ENCODE measurements at regions not wholly inside any gene's neighbourhood (a gene's known extent, or its start where the extent isn't known, plus 50 kb on each side); places are given as distances from the start of the nearest gene placed in this dataset.

DNA sequence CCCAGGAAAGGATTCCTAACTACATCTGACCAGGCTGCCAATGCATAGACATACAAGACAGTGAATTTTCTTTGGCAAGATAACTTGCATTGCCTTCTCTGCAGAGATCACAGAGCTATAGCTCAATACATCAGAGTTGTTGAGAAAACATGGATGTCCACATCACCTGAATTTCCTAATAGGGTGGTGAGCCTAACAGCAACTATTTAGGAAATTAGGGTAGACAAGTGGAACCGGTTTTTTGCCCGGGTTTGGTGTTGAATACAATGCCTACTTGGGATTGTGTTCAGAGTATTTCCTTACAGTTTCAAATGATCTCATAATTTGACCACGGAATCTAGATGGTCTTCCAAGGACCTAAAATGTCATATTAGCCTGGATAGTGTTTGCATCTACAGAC, 262.7 kb downstream of the KIF4B start:
- Histone ChIP-seq H2AK9ac (replicated peaks; ENCODE audit: low read depth, low read length, poor library complexity) (no peak overlapping the region), H4K5ac (ENCODE audit: low read depth, low read length) (no peak overlapping the region), H3K4ac (ENCODE audit: low read depth, low read length) (no peak overlapping the region), H3K9ac (ENCODE audit: low read depth, low read length) (no peak overlapping the region), H3K56ac (ENCODE audit: extremely low read depth, insufficient read depth, low read length) (no peak overlapping the region), H2BK15ac (ENCODE audit: low read depth, low read length) (no peak overlapping the region), H3K4me1 (ENCODE audit: control insufficient read depth, insufficient read depth, low read length) (no peaks in the 10 kb centered on the region), H4K20me1 (ENCODE audit: insufficient read depth, low read length) (no peaks in the 10 kb centered on the region), H3K23ac (ENCODE audit: low read depth, low read length) (no peak overlapping the region), H3K27me3 (ENCODE audit: control insufficient read depth, insufficient read depth, low read length) (no peaks in the 10 kb centered on the region), H3K27ac (ENCODE audit: insufficient read depth, low read length) (no peak overlapping the region), H2AFZ (replicated peaks; ENCODE audit: low read length, poor library complexity) (no peak overlapping the region), H3K9me1 (ENCODE audit: insufficient read depth, low read length) (no peaks in the 10 kb centered on the region), H3K4me2 (ENCODE audit: low read depth, low read length) (no peak overlapping the region), H3K36me3 (ENCODE audit: control insufficient read depth, insufficient read depth, low read length) (no peaks in the 10 kb centered on the region), H2BK20ac (ENCODE audit: low read depth, low read length) (no peak overlapping the region), H4K8ac (ENCODE audit: low read depth in 2 of 2, low read length in 2 of 2) (no peak overlapping the region), H4K91ac (ENCODE audit: insufficient read depth, low read depth, low read length) (no peak overlapping the region), H3K79me1 (ENCODE audit: low read depth in 1 of 2, low read length in 2 of 2) (no peaks in the 10 kb centered on the region), H3K4me3 (ENCODE audit: insufficient read depth, low read depth, low read length) (no peak overlapping the region), H3K9me3 (ENCODE audit: control insufficient read depth, insufficient read depth, low read length) (peaks cover 8% of the 10 kb centered on the region; the same call in 1 of the 2 replicates), H2BK5ac (ENCODE audit: low read depth, low read length, poor library complexity, severe bottlenecking) (no peak overlapping the region), H2BK120ac (ENCODE audit: low read depth, low read length) (no peak overlapping the region), H2AK5ac (ENCODE audit: low read depth, low read length) (no peak overlapping the region), H3K18ac (ENCODE audit: low read depth, low read length) (no peak overlapping the region), H3K14ac (replicated peaks; ENCODE audit: low read depth, low read length) (no peak overlapping the region)
- BruUV-seq (replicated peaks): no TSS peak
- in situ Hi-C loops (cut with MboI; ENCODE audit: low sequenced_read_pairs) (no loop called here), intact Hi-C loops (cut with micrococcal nuclease) (no loop called here), dilution Hi-C loops (cut with HindIII; ENCODE audit: low sequenced_read_pairs, unreplicated experiment) (no loop called here)
- POLR2A ChIA-PET (ENCODE audit: unreplicated experiment): no interaction called here
- CTCF ChIA-PET: no interaction called here
- WGBS, 2 experiments (ENCODE audit: extremely low coverage in 2 of 2, insufficient read length in 1 of 2): no CpG with 5 or more reads among the region's 3 CpGs
- DNase-seq (no peak), ATAC-seq (ENCODE audit: low read depth) (no peak)
- TF ChIP-seq, protein P1, sequence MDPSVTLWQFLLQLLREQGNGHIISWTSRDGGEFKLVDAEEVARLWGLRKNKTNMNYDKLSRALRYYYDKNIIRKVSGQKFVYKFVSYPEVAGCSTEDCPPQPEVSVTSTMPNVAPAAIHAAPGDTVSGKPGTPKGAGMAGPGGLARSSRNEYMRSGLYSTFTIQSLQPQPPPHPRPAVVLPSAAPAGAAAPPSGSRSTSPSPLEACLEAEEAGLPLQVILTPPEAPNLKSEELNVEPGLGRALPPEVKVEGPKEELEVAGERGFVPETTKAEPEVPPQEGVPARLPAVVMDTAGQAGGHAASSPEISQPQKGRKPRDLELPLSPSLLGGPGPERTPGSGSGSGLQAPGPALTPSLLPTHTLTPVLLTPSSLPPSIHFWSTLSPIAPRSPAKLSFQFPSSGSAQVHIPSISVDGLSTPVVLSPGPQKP (IDR thresholded peaks at IDR 0.05; ENCODE audit: borderline replicate concordance, low read depth, low read length): no peak
- TF ChIP-seq RCOR1 (IDR thresholded peaks at IDR 0.05; ENCODE audit: insufficient replicate concordance, low read length): no peak
- TF ChIP-seq POLR2A (IDR thresholded peaks at IDR 0.05; ENCODE audit: low read depth, low read length): no peak
- TF ChIP-seq, protein P2, sequence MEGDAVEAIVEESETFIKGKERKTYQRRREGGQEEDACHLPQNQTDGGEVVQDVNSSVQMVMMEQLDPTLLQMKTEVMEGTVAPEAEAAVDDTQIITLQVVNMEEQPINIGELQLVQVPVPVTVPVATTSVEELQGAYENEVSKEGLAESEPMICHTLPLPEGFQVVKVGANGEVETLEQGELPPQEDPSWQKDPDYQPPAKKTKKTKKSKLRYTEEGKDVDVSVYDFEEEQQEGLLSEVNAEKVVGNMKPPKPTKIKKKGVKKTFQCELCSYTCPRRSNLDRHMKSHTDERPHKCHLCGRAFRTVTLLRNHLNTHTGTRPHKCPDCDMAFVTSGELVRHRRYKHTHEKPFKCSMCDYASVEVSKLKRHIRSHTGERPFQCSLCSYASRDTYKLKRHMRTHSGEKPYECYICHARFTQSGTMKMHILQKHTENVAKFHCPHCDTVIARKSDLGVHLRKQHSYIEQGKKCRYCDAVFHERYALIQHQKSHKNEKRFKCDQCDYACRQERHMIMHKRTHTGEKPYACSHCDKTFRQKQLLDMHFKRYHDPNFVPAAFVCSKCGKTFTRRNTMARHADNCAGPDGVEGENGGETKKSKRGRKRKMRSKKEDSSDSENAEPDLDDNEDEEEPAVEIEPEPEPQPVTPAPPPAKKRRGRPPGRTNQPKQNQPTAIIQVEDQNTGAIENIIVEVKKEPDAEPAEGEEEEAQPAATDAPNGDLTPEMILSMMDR (conservative IDR thresholded peaks at IDR 0.05; ENCODE audit: low read depth, low read length): no peak
- TF ChIP-seq CEBPB (IDR thresholded peaks at IDR 0.05; ENCODE audit: low read depth, low read length): no peak
- TF ChIP-seq MAFK (IDR thresholded peaks at IDR 0.05; ENCODE audit: low read depth, low read length): no peak
- TF ChIP-seq NFE2L2 (IDR thresholded peaks at IDR 0.05; ENCODE audit: low read depth, low read length): no peak
- TF ChIP-seq CHD1 (IDR thresholded peaks at IDR 0.05; ENCODE audit: low read depth, low read length): no peak
- TF ChIP-seq FOS (IDR thresholded peaks at IDR 0.05; ENCODE audit: low read depth, low read length): no peak
- no peak for TF ChIP-seq MAZ (IDR thresholded peaks at IDR 0.05; ENCODE audit: borderline replicate concordance, low read depth, low read length)
- TF ChIP-seq RFX5 (IDR thresholded peaks at IDR 0.05; ENCODE audit: low read depth, low read length): no peak
- TF ChIP-seq, protein P3, sequence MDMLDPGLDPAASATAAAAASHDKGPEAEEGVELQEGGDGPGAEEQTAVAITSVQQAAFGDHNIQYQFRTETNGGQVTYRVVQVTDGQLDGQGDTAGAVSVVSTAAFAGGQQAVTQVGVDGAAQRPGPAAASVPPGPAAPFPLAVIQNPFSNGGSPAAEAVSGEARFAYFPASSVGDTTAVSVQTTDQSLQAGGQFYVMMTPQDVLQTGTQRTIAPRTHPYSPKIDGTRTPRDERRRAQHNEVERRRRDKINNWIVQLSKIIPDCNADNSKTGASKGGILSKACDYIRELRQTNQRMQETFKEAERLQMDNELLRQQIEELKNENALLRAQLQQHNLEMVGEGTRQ (IDR thresholded peaks at IDR 0.05; ENCODE audit: low read depth, low read length): no peak
- no peak for TF ChIP-seq BHLHE40 (IDR thresholded peaks at IDR 0.05; ENCODE audit: low read depth, low read length)
- no peak for TF ChIP-seq SMC3 (IDR thresholded peaks at IDR 0.05; ENCODE audit: low read depth, low read length)
- no peak for TF ChIP-seq RAD21 (IDR thresholded peaks at IDR 0.05; ENCODE audit: low read length)
- TF ChIP-seq MXI1 (IDR thresholded peaks at IDR 0.05; ENCODE audit: borderline replicate concordance, low read depth, low read length): no peak
